MCF 10A (cell line): ENCODE measurements at regions not wholly inside any gene's neighbourhood (a gene's known extent, or its start where the extent isn't known, plus 50 kb on each side); places are given as distances from the start of the nearest gene placed in this dataset.

Experiments used
- BruUV-seq: library from RNA; stranded (reverse); fragments of 400-500 nt; replicated peaks from 2 replicates; lab custom pipeline; 2021; lab: Mats Ljungman, UMichigan
- CTCF ChIA-PET: fragments of 300-600 bp; sonication (Branson Sonifier 250); formaldehyde crosslinking; extraction: SDS; loops from one replicate; lab custom pipeline; 2021; ENCODE audit warnings: antibody characterized with exemption, inconsistent platforms; lab: Yijun Ruan, JAX
- POLR2A ChIA-PET: fragments of 300-600, 350-650 bp; sonication (Branson Sonifier 250); formaldehyde crosslinking; extraction: SDS; loops from one replicate; lab custom pipeline; 2020; ENCODE audit warnings: antibody characterized with exemption, inconsistent platforms; lab: Yijun Ruan, JAX
- DNase-seq: peaks from one replicate; pipeline ENCODE4 v3.0.0-alpha.2; 2018; ENCODE audit not compliant: unreplicated experiment
- H3K27ac Mint-ChIP-seq: one replicate; pipeline ENCODE4 v1.8.0; 2022; ENCODE audit warnings: mild to moderate bottlenecking, low read depth, mixed read lengths; ENCODE audit not compliant: unreplicated experiment
- H3K27me3 Mint-ChIP-seq: one replicate; pipeline ENCODE4 v1.8.0; 2022; ENCODE audit warnings: mixed read lengths; ENCODE audit not compliant: insufficient read depth, unreplicated experiment
- H3K36me3 Mint-ChIP-seq: one replicate; pipeline ENCODE4 v1.8.0; 2022; ENCODE audit warnings: mild to moderate bottlenecking, moderate library complexity, mixed read lengths; ENCODE audit not compliant: insufficient read depth, unreplicated experiment
- H3K4me1 Mint-ChIP-seq: one replicate; pipeline ENCODE4 v1.8.0; 2022; ENCODE audit warnings: mixed read lengths; ENCODE audit not compliant: insufficient read depth, unreplicated experiment
- H3K4me3 Mint-ChIP-seq: one replicate; pipeline ENCODE4 v1.8.0; 2022; ENCODE audit warnings: mild to moderate bottlenecking, moderate library complexity, mixed read lengths; ENCODE audit not compliant: unreplicated experiment
- H3K9me3 Mint-ChIP-seq: one replicate; pipeline ENCODE4 v1.8.0; 2022; ENCODE audit warnings: mixed read lengths; ENCODE audit not compliant: unreplicated experiment
- CTCF ChIP-seq: fragments of 200-600 bp; IDR thresholded peaks from one replicate; pipeline ENCODE4 v1.8.0; 2022; ENCODE audit warnings: antibody characterized with exemption, mild to moderate bottlenecking; ENCODE audit not compliant: unreplicated experiment
- intact Hi-C: fragments of 100-400 bp; cut with micrococcal nuclease; formaldehyde crosslinking; loops from 2 replicates; pipeline ENCODE4 v1.14.1; 2022

GRCh38 chr5:136521696-136522095 is 156.4 kb upstream of the TRPC7 start:
- H3K27ac Mint-ChIP-seq, result no peak overlapping the region
- intact Hi-C loops, result no loop called here
- POLR2A ChIA-PET, result interaction anchor here (0.7 kb wide), 1 partner anchor 31 kb away, joined by 3 read pairs; no protein-coding TSS in a partner anchor
- no peak for DNase-seq
- no peaks in the 10 kb centered on the region for H3K36me3 Mint-ChIP-seq
- H3K9me3 Mint-ChIP-seq, result no peaks in the 10 kb centered on the region
- CTCF ChIA-PET, result no interaction called here
- peaks cover 85% of the 10 kb centered on the region for H3K27me3 Mint-ChIP-seq
- no TSS peak for BruUV-seq
- no peak overlapping the region for H3K4me3 Mint-ChIP-seq
- no peaks in the 10 kb centered on the region for H3K4me1 Mint-ChIP-seq
- no peak for TF ChIP-seq CTCF

- ChIA-PET CTCF (interaction anchor here (0.9 to 1.2 kb wide), 2 partner anchors 11 kb away, joined by 3 read pairs; no protein-coding TSS in a partner anchor), POLR2A (interaction anchor here (1.6 kb wide), 1 partner anchor 9 kb away, joined by 5 read pairs; no protein-coding TSS in a partner anchor)
- DNase-seq, result peak; percentile 34
- Mint-ChIP-seq H3K27ac (no peak overlapping the region), H3K36me3 (no peaks in the 10 kb centered on the region), H3K4me3 (no peak overlapping the region), H3K4me1 (no peaks in the 10 kb centered on the region), H3K27me3 (peaks cover 71% of the 10 kb centered on the region), H3K9me3 (no peaks in the 10 kb centered on the region)
- no TSS peak for BruUV-seq
- no peak for TF ChIP-seq CTCF
- intact Hi-C loops, result no loop called here
These were observed 153.5 kb upstream of the TRPC7 start for GRCh38 chr5:136518814-136519213.

GRCh38 chr5:136518174-136518573 is 152.8 kb upstream of the TRPC7 start:
- no peak for DNase-seq
- no peaks in the 10 kb centered on the region for H3K36me3 Mint-ChIP-seq

GRCh38 chr5:136517755-136518154 is 152.4 kb upstream of the TRPC7 start:
- Mint-ChIP-seq H3K36me3 (no peaks in the 10 kb centered on the region), H3K4me3 (no peak overlapping the region), H3K9me3 (no peaks in the 10 kb centered on the region), H3K27me3 (peaks cover 63% of the 10 kb centered on the region), H3K27ac (no peak overlapping the region), H3K4me1 (no peaks in the 10 kb centered on the region)
- no TSS peak for BruUV-seq
- intact Hi-C loops, result no loop called here
- no peak for DNase-seq
- no peak for TF ChIP-seq CTCF
- CTCF ChIA-PET, result no interaction called here
- POLR2A ChIA-PET, result no interaction called here

More at GRCh38 chr5:136518174-136518573, 152.8 kb upstream of the TRPC7 start:
- Mint-ChIP-seq H3K4me1 (no peaks in the 10 kb centered on the region), H3K9me3 (no peaks in the 10 kb centered on the region), H3K27me3 (peaks cover 64% of the 10 kb centered on the region), H3K4me3 (no peak overlapping the region), H3K27ac (no peak overlapping the region)
- ChIA-PET CTCF (no interaction called here), POLR2A (interaction anchor here (1.6 kb wide), 1 partner anchor 9 kb away, joined by 5 read pairs; no protein-coding TSS in a partner anchor)
- TF ChIP-seq CTCF, result no peak
- intact Hi-C loops, result no loop called here
- no TSS peak for BruUV-seq
